SU-DHL-6 (cell line): ENCODE measurements at regions not wholly inside any gene's neighbourhood (a gene's known extent, or its start where the extent isn't known, plus 50 kb on each side); places are given as distances from the start of the nearest gene placed in this dataset.

ENCODE experiments used
- H2AFZ ChIP-seq: fragments of 200-600 bp; sonication (generic); 2 replicates; pipeline ENCODE4 v1.6.1; 2014; ENCODE audit warnings: low read depth, mild to moderate bottlenecking, moderate library complexity, mixed read lengths, antibody characterized with exemption, low read length; ENCODE audit not compliant: severe bottlenecking
- H3F3A ChIP-seq: fragments of 200-600 bp; shearing (Covaris generic); 2 replicates; pipeline ENCODE4 v1.6.0; 2016; ENCODE audit warnings: antibody characterized with exemption, mild to moderate bottlenecking; ENCODE audit not compliant: insufficient read depth
- H3K27ac ChIP-seq: fragments of 200-600 bp; sonication (generic); 2 replicates; pipeline ENCODE4 v1.5.1; 2016; ENCODE audit warnings: low read depth, mild to moderate bottlenecking, low read length, moderate library complexity, mixed read lengths
- H3K27me3 ChIP-seq: fragments of 200-600 bp; sonication (generic), shearing (Covaris generic); 2 replicates; pipeline ENCODE4 v1.6.0; 2014; ENCODE audit warnings: mild to moderate bottlenecking, low read length
- H3K36me3 ChIP-seq: fragments of 200-600 bp; sonication (generic); 2 replicates; pipeline ENCODE4 v1.6.1; 2014; ENCODE audit warnings: mild to moderate bottlenecking, low read length, mixed read lengths
- H3K4me2 ChIP-seq: fragments of 300-600, 200-600 bp; shearing (Covaris generic), sonication (generic); 2 replicates; pipeline ENCODE4 v1.6.0; 2014; ENCODE audit warnings: low read length, low read depth, mild to moderate bottlenecking; ENCODE audit not compliant: poor library complexity, severe bottlenecking
- H3K4me3 ChIP-seq: fragments of 200-600 bp; sonication (generic); 2 replicates; pipeline ENCODE4 v1.5.1; 2014; ENCODE audit warnings: antibody characterized with exemption, low read length, mild to moderate bottlenecking, mixed read lengths; ENCODE audit not compliant: insufficient read depth, poor library complexity, severe bottlenecking
- H3K79me2 ChIP-seq: fragments of 200-600 bp; sonication (generic); 2 replicates; pipeline ENCODE4 v1.6.1; 2014; ENCODE audit warnings: mild to moderate bottlenecking, low read length, moderate library complexity; ENCODE audit not compliant: insufficient read depth
- H3K9ac ChIP-seq: fragments of 200-600 bp; sonication (generic); 2 replicates; pipeline ENCODE4 v1.7.0; 2014; ENCODE audit warnings: mild to moderate bottlenecking, low read length
- H3K9me2 ChIP-seq: fragments of 200-600 bp; sonication (generic); replicated peaks from 2 replicates; pipeline ENCODE4 v1.6.1; 2014; ENCODE audit warnings: low read length; ENCODE audit not compliant: insufficient read depth
- H3K9me3 ChIP-seq: fragments of 200-600 bp; sonication (generic); 2 replicates; pipeline ENCODE4 v1.6.1; 2014; ENCODE audit warnings: low read length, mixed read lengths; ENCODE audit not compliant: insufficient read depth
- H4K20me1 ChIP-seq: fragments of 200-600 bp; sonication (generic); 2 replicates; pipeline ENCODE4 v1.6.1; 2014; ENCODE audit warnings: low read depth, mild to moderate bottlenecking, antibody characterized with exemption, low read length, moderate library complexity, mixed read lengths
- CTCF ChIP-seq: fragments of 200-600 bp; sonication (generic); IDR thresholded peaks from one replicate; pipeline ENCODE4 v1.5.1; 2017; ENCODE audit warnings: antibody characterized with exemption, mild to moderate bottlenecking, low read length, moderate library complexity; ENCODE audit not compliant: insufficient read depth, poor library complexity, severe bottlenecking
- EZH2phosphoT487 ChIP-seq: fragments of 200-600 bp; sonication (generic), shearing (Covaris generic); conservative IDR thresholded peaks from 2 replicates; pipeline ENCODE4 v1.6.1; 2018; ENCODE audit warnings: mild to moderate bottlenecking, antibody characterized with exemption, low read length, moderate library complexity, mixed read lengths

- Histone ChIP-seq H3K36me3 (no peaks in the 10 kb centered on the region), H3K79me2 (no peaks in the 10 kb centered on the region), H3K4me3 (no peak overlapping the region), H2AFZ (no peak overlapping the region), H3F3A (no peaks in the 10 kb centered on the region), H3K27me3 (no peaks in the 10 kb centered on the region), H3K9ac (no peak overlapping the region), H4K20me1 (no peaks in the 10 kb centered on the region), H3K27ac (no peak overlapping the region), H3K4me2 (no peak overlapping the region), H3K9me3 (no peaks in the 10 kb centered on the region), H3K9me2 (no peaks in the 10 kb centered on the region)
- TF ChIP-seq CTCF (no peak), EZH2phosphoT487 (no peak)
These were observed 416.1 kb downstream of the MRPL39 start for GRCh38 chr21:25191141-25191540.

GRCh38 chr21:25189497-25189896, 417.8 kb downstream of the MRPL39 start:
- Histone ChIP-seq H3K36me3 (no peaks in the 10 kb centered on the region), H4K20me1 (no peaks in the 10 kb centered on the region), H3K9me3 (no peaks in the 10 kb centered on the region), H3K79me2 (no peaks in the 10 kb centered on the region), H3K27ac (no peak overlapping the region), H3F3A (no peaks in the 10 kb centered on the region), H3K4me3 (no peak overlapping the region), H2AFZ (no peak overlapping the region), H3K27me3 (no peaks in the 10 kb centered on the region), H3K4me2 (no peak overlapping the region), H3K9ac (no peak overlapping the region), H3K9me2 (no peaks in the 10 kb centered on the region)
- no peak for TF ChIP-seq EZH2phosphoT487
- no peak for TF ChIP-seq CTCF

- Histone ChIP-seq H3K27ac (no peak overlapping the region), H2AFZ (peak overlapping the region; percentile 46), H3K4me3 (no peak overlapping the region), H3K79me2 (no peaks in the 10 kb centered on the region), H3K36me3 (no peaks in the 10 kb centered on the region), H3K4me2 (peak overlapping the region; percentile 18), H3F3A (no peaks in the 10 kb centered on the region), H3K9me2 (no peaks in the 10 kb centered on the region), H3K27me3 (no peaks in the 10 kb centered on the region), H3K9ac (no peak overlapping the region), H4K20me1 (no peaks in the 10 kb centered on the region), H3K9me3 (no peaks in the 10 kb centered on the region)
- no peak for TF ChIP-seq CTCF
- TF ChIP-seq EZH2phosphoT487 = no peak
These were observed 418.6 kb downstream of the MRPL39 start for GRCh38 chr21:25188677-25189079.
